ENCODE measurements at regions not wholly inside any gene's neighbourhood (a gene's known extent, or its start where the extent isn't known, plus 50 kb on each side); places are given as distances from the start of the nearest gene placed in this dataset.

GRCh38 chr3:22141769-22142168 is 390.8 kb upstream of the ZNF385D start:
- no peak for TF ChIP-seq EZH2 (IDR thresholded peaks at IDR 0.05; ENCODE audit: borderline replicate concordance, low read depth, low read length, poor library complexity, severe bottlenecking)
- TF ChIP-seq CTCF (conservative IDR thresholded peaks at IDR 0.05; ENCODE audit: low read depth, low read length), result no peak
